ENCODE measurements at regions not wholly inside any gene's neighbourhood (a gene's known extent, or its start where the extent isn't known, plus 50 kb on each side); places are given as distances from the start of the nearest gene placed in this dataset.

- TF ChIP-seq CTCF (IDR thresholded peaks at IDR 0.05; ENCODE audit: low read depth, low read length, missing input control) = no peak
- no peak for TF ChIP-seq RAD21 (IDR thresholded peaks at IDR 0.05)
- TF ChIP-seq MAX (IDR thresholded peaks at IDR 0.05) = no peak
- no peak for TF ChIP-seq GABPA (IDR thresholded peaks at IDR 0.05 in 1 of 2, conservative IDR thresholded peaks at IDR 0.05 in 1 of 2)
- TF ChIP-seq REST (IDR thresholded peaks at IDR 0.05) = no peak
- TF ChIP-seq ZBTB33 (IDR thresholded peaks at IDR 0.05) = no peak
- no peak for TF ChIP-seq NR2F2 (IDR thresholded peaks at IDR 0.05)
- TF ChIP-seq SP1 (IDR thresholded peaks at IDR 0.05) = no peak
- TF ChIP-seq ATF3 (IDR thresholded peaks at IDR 0.05) = no peak
- no peak for TF ChIP-seq TAF1 (conservative IDR thresholded peaks at IDR 0.05)
- no peak for TF ChIP-seq RXRA (IDR thresholded peaks at IDR 0.05)
- TF ChIP-seq JUND (IDR thresholded peaks at IDR 0.05) = no peak
Observed at GRCh38 chr15:47975427-47975826, 145.4 kb upstream of the SLC24A5 start.

All from liver (tissue), 3 donors.